Nephron (organoid): ENCODE measurements at regions not wholly inside any gene's neighbourhood (a gene's known extent, or its start where the extent isn't known, plus 50 kb on each side); places are given as distances from the start of the nearest gene placed in this dataset.

Experiments
- H3K27ac Mint-ChIP-seq, 3 experiments: 2 replicates each; pipeline ENCODE4 v1.8.0; 2020; ENCODE audit warnings: mixed read lengths in 3 of 3, mild to moderate bottlenecking in 2 of 3, moderate library complexity in 1 of 3
- H3K27me3 Mint-ChIP-seq: 2 replicates; pipeline ENCODE4 v1.8.0; 2021; ENCODE audit warnings: low read depth, mild to moderate bottlenecking, moderate library complexity, mixed read lengths
- H3K36me3 Mint-ChIP-seq: 2 replicates; pipeline ENCODE4 v1.8.0; 2020; ENCODE audit warnings: low read depth, mixed read lengths
- H3K4me1 Mint-ChIP-seq: 2 replicates; pipeline ENCODE4 v1.8.0; 2020; ENCODE audit warnings: mixed read lengths
- H3K4me3 Mint-ChIP-seq, 3 experiments: 2 replicates each; pipeline ENCODE4 v1.8.0; 2020; ENCODE audit warnings: mild to moderate bottlenecking in 3 of 3, mixed read lengths in 3 of 3, moderate library complexity in 2 of 3
- H3K9me3 Mint-ChIP-seq: 2 replicates; pipeline ENCODE4 v1.8.0; 2020; ENCODE audit warnings: mixed read lengths
- CTCF ChIP-seq, 3 experiments: fragments of 200-600 bp; sonication (generic); IDR thresholded peaks; one replicate each; pipeline ENCODE4 v1.5.0; 2021; ENCODE audit warnings: antibody characterized with exemption in 3 of 3; ENCODE audit not compliant: unreplicated experiment in 3 of 3

DNA sequence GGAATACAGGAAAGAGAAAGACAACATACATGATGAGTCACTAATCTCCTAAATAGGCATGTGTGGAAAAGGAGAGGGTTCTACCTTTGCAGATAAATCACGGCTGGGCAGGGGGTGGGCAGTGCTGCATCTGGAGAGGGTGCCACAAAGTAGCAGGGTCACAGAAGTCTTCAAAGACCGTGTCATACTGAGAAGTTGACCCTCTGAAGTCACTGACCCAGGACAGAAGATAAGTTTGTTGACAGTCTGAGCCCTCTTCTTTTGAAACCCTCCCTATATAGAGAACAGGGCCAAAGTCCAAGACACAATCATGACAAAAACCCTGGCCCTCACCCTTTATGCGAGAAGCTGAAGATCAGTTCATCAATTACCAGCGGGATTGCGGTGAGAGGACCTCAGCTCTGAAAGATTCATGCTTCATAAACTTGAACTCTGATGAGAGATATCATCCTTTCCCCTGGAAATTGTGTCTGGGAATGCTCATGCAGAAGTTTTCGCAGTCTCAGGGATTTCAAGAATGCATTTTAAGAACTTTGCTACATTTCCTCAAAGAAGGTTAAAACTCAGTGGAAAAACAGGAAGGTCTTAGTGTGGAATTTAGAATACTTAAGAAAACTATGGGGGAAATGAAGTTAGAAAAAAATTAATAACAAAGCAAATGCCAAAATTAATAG is 129.5 kb downstream of the FAM124B start:
- no peaks in the 10 kb centered on the region for H3K36me3 Mint-ChIP-seq
- H3K4me1 Mint-ChIP-seq, result peaks cover 29% of the 10 kb centered on the region
- H3K27ac Mint-ChIP-seq, result peak overlapping the region in 2 of 3 experiments; percentile 65 to 87
- no peaks in the 10 kb centered on the region for H3K9me3 Mint-ChIP-seq
- H3K27me3 Mint-ChIP-seq, result no peaks in the 10 kb centered on the region
- TF ChIP-seq CTCF (IDR thresholded peaks at IDR 0.05; ENCODE audit: unreplicated experiment in 3 of 3), result no peak
- no peak overlapping the region for H3K4me3 Mint-ChIP-seq

DNA sequence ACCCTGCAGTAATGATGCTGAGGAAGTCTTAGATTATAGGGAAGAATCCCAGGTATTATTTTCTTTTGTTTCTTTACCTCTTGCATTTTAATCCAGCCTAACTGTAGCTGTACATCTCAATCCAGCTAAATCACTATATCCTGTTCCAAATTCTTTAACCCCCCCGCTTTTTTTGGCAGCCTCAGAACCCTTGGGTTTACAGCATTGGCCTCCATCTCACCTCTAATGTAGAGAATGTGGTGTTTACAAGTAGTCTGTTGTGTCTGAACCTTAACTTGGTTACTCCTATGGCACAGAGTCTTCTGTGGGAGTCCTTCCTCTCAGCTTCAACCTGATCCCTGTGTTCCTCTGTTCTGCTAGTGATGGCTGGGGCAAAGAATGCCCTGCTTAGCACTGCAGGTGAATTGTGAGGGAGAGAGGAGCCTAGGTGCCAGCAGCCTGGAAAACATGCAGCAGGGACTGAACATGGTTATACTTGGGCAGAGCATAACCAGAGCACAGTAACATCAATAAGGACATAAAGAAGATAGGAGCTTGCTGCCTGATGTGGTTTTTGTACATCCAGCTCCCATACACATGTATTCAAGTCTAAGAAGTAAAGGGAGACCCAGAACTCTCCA is 130.2 kb downstream of the FAM124B start:
- H3K36me3 Mint-ChIP-seq, result no peaks in the 10 kb centered on the region
- H3K4me3 Mint-ChIP-seq, result no peak overlapping the region

DNA sequence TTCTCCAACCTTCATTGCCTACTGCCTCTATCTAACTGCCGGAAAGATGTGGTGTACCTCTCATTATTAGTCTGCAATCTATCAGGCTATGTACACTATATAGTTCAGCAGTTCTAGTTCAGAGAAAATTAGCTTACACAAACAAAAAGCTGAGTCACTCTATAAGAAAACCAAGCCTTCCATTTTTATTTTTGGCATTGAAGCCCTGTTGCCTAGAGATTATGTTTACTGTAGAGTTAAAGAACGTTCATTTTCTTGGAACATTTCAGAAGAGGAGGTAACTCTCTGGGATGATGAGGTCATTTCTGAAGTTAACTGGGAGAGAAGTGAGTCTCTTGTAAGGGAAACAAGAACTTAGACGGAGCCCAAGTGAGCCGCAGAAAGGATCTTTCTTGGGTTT is 133.5 kb downstream of the FAM124B start:
- no peaks in the 10 kb centered on the region for H3K27me3 Mint-ChIP-seq
- no peaks in the 10 kb centered on the region for H3K36me3 Mint-ChIP-seq
- no peaks in the 10 kb centered on the region for H3K9me3 Mint-ChIP-seq
- H3K4me3 Mint-ChIP-seq, result no peak overlapping the region
- peaks cover 39% of the 10 kb centered on the region for H3K4me1 Mint-ChIP-seq
- H3K27ac Mint-ChIP-seq, result peak overlapping the region; percentile 32 to 85 (median 81)
- no peak for TF ChIP-seq CTCF (IDR thresholded peaks at IDR 0.05; ENCODE audit: unreplicated experiment in 3 of 3)

More for the DNA sequence above, 130.2 kb downstream of the FAM124B start:
- Mint-ChIP-seq H3K27me3 (no peaks in the 10 kb centered on the region), H3K4me1 (peaks cover 29% of the 10 kb centered on the region), H3K9me3 (no peaks in the 10 kb centered on the region), H3K27ac (peak overlapping the region in 2 of 3 experiments; percentile 65 to 87)
- no peak for TF ChIP-seq CTCF (IDR thresholded peaks at IDR 0.05; ENCODE audit: unreplicated experiment in 3 of 3)

DNA sequence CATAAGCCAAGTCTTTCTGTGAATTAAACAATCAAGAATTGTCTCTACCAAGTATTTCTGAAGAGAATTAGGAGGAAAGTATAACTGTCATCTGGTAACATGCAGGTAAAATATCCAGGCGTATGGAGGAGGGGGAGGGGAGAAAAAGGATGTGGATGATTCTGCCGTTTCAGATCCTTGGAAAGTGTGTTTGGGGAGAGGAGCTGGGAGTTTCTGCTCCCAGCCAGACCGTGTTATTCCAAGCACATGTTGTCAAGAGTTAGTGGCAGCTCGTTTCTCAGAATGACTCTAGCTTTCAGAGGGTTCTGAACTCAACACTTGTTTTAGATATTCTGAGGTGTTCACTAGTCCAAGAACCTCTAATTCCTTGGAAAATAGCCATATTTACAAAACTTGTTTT is 137.6 kb downstream of the FAM124B start:
- no peaks in the 10 kb centered on the region for H3K9me3 Mint-ChIP-seq
- no peaks in the 10 kb centered on the region for H3K36me3 Mint-ChIP-seq
- H3K4me3 Mint-ChIP-seq, result no peak overlapping the region
- no peaks in the 10 kb centered on the region for H3K27me3 Mint-ChIP-seq
- TF ChIP-seq CTCF (IDR thresholded peaks at IDR 0.05; ENCODE audit: unreplicated experiment in 3 of 3), result no peak
- H3K4me1 Mint-ChIP-seq, result peaks cover 41% of the 10 kb centered on the region
- peak overlapping the region; percentile 68 to 87 (median 84) for H3K27ac Mint-ChIP-seq

GRCh38 chr2:224263571-224264043 is 138.3 kb downstream of the FAM124B start:
- no peaks in the 10 kb centered on the region for H3K27me3 Mint-ChIP-seq
- no peaks in the 10 kb centered on the region for H3K9me3 Mint-ChIP-seq
- no peaks in the 10 kb centered on the region for H3K36me3 Mint-ChIP-seq
- peak overlapping the region; percentile 42 to 87 (median 84) for H3K27ac Mint-ChIP-seq
- no peak overlapping the region for H3K4me3 Mint-ChIP-seq
- H3K4me1 Mint-ChIP-seq, result peaks cover 45% of the 10 kb centered on the region
- TF ChIP-seq CTCF (IDR thresholded peaks at IDR 0.05; ENCODE audit: unreplicated experiment in 3 of 3), result no peak
